ENCODE measurements at regions not wholly inside any gene's neighbourhood (a gene's known extent, or its start where the extent isn't known, plus 50 kb on each side); places are given as distances from the start of the nearest gene placed in this dataset.
"Not testable (repeated sequence)": the region's sequence is repeated elsewhere in the genome, so short reads cannot be mapped to it uniquely, and the experiment has no call there.

- DNase-seq = no peak
Measured at GRCh38 chr1:201639826-201640225, 100.9 kb downstream of the NAV1 start.

- DNase-seq = no peak
Measured at GRCh38 chr1:201640624-201641023, 101.7 kb downstream of the NAV1 start.

- DNase-seq = no peak
Measured at GRCh38 chr1:201641524-201642253, 102.8 kb downstream of the NAV1 start.

GRCh38 chr1:201643835-201644104, 104.8 kb downstream of the NAV1 start:
- DNase-seq = no peak

DNA sequence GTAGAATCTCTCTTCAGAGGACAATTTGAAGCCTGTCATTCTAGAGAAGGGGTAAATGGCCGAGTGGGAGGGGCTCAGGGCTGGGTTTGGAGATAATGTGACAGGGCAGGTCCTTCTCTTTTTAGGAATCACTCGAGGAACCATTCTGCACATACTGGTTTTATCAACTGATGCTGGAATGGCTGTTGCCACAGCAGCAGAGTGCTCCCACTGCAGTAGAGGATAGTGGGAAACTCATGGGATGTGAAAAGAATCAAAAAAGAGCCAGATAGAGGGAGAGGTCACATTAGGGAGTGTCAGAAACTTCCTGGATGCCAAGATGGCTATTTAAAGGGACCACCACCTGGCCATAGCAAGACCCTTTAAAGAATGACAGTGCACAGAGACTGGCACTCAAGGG, 105.3 kb downstream of the NAV1 start:
- DNase-seq = no peak

- not testable (repeated sequence) for DNase-seq
Measured at GRCh38 chr1:201645000-201645399, 106.1 kb downstream of the NAV1 start.

DNA sequence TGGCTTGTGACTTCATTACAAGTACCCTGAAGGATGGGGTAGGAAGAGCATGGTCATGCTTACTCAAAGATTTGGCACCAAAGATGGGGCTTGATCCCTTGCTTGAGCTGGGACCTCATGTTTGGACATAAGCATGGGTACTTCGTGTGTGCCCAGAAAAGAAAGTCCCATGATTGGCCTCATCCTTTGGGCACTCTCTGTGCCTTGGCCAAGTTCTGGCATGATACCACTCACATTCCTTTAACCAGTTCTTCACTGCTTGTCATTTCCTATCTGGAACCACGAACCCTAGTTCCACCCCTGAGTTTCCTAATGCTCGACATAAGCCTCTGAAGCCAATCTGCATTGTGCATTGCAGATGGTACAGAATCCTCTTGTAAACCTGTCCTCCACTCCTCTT, 107.0 kb downstream of the NAV1 start:
- no peak for DNase-seq

DNA sequence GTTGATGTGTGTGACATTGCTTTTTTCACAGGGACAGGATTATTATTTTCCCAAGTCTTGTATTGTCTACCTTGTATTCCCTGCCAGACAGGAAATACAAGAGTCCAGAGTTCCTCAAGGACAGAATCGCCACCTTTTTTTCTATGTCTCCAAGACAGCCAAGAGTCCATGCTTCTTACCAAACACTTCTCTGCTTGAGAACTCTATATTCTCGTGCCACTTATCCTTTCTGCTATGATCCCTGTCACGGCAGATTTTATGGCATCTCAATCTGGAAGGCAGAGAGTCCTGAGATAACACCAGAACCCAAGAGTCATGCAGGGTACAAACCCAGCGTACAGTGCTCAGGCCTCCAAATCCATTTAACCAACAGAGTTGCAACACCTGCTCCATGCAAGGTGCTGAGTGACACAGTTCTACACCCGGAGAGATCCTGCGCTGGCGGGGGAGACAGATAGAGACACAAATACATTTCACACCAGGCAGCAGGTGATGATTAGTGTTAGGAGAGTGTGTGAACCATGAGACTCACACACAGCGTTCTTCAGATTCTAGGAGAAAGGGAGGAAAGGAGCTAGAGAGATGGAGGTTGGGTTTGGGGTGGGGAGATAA, 107.6 kb downstream of the NAV1 start:
- no peak for DNase-seq

DNA sequence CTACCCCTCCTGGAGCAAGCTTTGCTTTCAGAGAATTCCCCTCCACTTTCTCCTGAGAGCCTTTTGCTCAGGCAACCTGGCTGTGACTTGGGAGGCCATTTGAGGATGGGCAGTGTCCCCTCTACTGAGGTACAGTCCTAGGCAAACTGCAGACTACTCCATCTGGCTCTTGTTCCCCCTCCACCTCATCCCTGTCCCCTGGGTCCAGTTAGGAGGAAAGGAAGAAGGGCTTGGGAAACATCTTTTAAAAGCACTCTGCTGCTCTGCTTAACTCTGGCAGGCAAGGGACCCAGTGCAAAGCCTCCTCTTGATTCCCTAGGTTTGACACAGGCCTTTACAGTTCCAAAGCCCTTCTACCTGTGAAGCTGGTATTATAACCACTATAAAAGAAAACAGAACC, 108.2 kb downstream of the NAV1 start:
- no peak for DNase-seq

DNA sequence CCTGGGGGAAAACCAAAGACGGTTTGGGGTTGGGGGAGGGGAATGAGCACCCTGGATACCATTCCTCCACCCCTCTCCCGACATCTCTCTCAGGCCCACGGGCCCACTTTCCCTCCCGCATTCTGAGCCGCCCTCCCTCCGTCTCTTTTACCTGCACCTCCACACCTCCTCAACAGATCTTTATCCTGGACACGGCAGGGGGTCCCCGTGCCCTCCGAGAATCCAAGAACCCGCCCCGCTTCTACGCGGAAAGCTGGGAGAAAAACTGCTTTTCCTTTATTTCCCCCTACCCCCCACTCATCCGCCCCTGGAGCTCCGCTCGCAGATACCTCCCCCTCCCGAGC, 108.8 kb downstream of the NAV1 start:
- no peak for DNase-seq

DNA sequence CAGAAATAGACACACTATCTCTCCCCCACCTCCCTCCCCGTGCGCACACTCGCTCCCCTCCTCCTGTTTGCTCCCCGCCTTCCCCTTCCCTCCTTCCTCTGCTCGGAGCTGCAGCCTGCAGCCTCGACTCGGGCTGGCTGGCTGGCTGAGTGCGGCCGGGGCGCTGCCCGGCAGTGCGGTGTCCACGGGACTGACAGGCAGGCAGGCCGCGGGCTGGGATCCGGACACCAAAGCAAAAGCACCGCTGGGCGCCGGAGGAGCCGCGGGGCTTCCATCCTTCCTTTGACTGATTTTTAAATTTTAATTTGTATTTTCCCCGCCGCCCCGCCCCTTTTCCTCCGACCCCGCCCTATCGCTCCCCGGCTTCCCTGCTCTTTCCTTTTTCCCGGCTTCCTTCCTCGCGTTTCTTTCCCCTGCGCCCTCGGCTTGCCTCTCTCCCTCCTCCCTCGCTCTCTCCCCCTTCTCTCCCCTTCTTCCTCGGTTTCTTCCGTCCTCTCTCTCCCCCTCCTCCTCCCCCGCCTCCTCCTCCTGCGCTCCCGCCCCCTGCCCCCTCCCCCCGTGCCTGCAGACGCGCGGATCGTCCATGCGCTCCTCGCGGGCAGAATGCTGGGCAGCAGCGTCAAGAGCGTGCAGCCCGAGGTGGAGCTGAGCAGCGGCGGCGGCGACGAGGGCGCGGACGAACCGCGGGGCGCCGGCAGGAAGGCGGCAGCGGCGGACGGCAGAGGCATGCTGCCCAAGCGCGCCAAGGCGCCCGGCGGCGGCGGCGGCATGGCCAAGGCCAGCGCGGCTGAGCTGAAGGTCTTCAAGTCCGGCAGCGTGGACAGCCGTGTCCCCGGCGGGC, 109.4 kb downstream of the NAV1 start:
- no peak for DNase-seq

DNA sequence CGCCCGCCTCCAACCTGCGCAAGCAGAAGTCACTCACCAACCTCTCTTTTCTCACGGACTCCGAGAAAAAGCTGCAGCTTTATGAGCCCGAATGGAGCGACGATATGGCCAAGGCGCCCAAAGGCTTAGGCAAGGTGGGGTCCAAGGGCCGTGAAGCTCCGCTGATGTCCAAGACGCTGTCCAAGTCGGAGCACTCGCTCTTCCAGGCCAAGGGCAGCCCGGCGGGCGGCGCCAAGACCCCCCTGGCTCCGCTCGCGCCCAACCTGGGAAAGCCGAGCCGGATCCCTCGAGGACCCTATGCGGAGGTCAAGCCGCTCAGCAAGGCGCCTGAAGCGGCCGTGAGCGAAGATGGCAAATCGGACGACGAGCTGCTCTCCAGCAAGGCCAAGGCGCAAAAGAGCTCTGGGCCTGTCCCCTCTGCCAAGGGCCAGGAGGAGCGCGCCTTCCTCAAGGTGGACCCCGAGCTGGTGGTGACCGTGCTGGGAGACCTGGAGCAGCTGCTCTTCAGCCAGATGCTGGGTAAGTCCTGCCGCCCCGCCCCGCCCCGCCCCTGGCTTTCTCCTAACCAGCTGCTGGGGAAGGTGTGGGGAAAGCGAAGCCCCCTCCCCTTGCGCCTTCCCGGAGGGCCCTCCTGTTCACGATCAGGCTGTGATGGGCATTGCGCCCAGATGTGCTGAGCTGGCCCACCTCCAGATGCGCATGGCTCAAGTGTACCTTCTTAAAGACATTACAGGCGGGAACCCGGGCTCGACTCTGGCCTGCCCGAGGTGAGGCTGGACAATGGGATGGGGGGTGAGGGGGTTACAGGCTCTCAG, 110.2 kb downstream of the NAV1 start:
- no peak for DNase-seq

DNA sequence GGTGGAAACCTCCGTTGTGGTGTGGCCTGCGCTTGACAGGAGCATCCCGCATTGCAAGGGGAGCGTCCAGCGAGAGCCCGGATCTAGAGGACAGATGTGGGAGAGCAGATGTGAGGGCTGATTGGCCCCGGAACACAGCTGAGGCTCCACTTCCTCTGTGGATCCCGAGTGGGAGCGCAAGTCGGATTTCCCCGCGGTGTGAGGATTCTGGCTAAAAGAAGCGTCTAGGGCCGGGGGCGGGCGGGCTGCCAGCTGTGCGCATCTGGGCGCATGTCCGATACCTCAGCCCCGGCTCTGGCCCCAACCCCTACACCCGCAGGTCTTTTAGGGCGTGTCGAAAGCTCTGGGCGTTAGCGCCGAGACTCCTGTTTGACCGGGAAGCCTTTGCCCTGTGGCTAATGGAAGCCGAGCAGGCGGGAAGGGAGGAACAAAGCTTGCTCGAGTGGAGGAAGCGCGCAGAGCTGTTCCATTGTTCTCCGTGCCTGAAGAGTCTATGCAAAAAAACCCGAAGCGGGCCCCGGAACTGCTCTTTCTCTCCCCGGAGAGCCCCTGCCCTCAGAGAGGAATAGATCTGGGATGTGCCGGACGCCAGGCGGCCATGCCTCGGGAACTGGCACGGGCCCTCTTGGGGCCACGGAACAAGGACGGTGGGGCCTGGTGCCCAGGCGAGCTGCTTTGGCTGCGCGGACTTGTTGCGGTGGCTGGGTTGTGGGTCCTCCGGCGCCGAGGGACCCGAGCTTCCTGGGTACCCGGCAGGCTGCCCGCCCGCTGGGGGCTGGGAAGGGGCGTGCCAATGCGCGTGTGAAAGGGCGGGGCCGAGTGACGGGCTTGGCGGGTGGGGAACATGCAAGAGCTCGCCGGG, 111.1 kb downstream of the NAV1 start:
- no peak for DNase-seq

- DNase-seq = no peak
Measured at GRCh38 chr1:201650623-201650933, 111.7 kb downstream of the NAV1 start.

GRCh38 chr1:201652181-201652580, 113.3 kb downstream of the NAV1 start:
- DNase-seq = no peak

- no peak for DNase-seq
Measured at GRCh38 chr1:201653233-201653632, 114.3 kb downstream of the NAV1 start.

GRCh38 chr1:201653883-201654282, 115.0 kb downstream of the NAV1 start:
- no peak for DNase-seq

DNA sequence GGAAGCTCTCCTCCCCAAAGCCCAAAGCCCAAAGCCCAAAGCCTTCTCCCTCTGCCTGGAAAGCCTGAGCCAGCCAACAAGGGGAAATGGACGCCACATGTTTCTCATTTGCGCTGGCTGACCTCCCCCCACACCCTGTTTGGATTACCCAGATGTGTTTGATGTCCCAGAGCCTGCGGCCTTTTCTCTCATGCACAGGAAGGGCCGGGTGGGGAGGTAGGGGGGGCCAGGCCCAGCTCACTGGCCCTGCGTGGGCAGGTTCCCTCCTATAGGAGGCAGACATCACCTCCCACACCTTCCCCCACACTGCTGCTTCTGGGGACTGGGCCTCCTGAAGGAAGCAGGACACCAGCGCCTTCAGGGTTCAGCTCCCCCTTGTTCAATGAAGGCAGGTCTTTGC, 116.3 kb downstream of the NAV1 start:
- no peak for DNase-seq

DNA sequence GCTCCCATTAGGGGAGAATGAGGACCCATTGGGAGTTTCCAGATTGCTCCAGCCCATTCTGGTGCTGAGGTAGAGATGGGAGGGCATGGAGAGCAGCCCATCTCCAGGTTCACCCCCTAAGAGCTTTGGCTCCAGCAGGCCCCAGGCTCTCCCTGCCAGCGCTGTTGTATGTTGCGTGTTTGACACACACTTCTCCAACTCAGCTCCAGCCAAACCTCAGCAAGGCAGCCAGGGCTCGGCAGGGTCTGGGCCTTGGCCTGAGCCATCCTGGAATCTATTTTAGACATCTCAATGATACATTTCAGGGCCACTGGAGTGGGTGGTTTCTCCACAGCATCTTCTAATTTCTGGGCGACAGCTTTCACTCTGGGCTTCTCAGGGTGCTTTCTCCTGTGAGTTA, 117.0 kb downstream of the NAV1 start:
- DNase-seq = no peak

DNA sequence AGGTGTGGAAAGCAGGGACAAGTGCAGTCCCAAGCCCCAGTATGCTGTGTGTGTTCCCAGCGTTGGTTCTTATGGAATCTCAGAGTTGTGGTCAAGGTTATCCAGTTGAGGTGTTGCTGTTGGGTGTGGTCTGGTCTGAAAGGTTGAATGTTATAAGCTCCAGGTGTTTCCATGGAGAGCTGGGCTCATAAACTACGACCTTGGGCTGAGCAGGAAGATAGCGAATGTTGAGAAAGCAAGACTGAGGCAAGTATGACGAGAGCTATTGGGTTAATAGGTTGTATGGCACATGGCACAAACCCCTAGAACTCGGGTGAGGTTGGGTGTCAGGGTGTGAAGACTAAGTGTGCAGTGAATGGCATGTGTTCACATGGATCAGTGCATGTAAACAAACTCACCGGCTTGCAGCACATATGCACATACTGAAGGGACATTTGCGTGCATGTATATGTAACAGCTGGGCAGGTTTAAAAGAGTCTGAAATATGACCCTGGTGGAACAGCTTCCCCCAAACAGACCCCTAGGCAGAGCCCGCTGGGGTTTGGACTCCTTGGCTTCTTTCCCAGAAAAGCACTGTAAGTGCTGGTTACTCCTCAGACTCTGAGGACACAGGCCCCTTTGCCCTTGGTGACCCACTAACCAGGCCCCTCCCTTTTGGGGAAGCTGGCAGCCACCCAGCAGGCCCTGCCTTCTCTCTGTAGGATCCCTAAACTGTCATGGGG, 117.5 kb downstream of the NAV1 start:
- no peak for DNase-seq

GRCh38 chr1:201659572-201659971, 120.6 kb downstream of the NAV1 start:
- no peak for DNase-seq
